Lung (tissue), 11 donors: ENCODE measurements at regions not wholly inside any gene's neighbourhood (a gene's known extent, or its start where the extent isn't known, plus 50 kb on each side); places are given as distances from the start of the nearest gene placed in this dataset.

Source experiments
- ATAC-seq: fragments of 200-7000 bp; cut with Tn5 transposase; one replicate; pipeline ENCODE4 v1.9.1; 2020; ENCODE audit warnings: moderate number of reproducible peaks; ENCODE audit not compliant: insufficient read depth, low FRiP score
- DNase-seq, 3 donors: peaks; one replicate each; pipeline ENCODE4 v3.0.0-alpha.2; 2013 to 2017
- H3K27ac ChIP-seq, 2 donors: one replicate each; pipeline ENCODE4 v1.5.1; 2013; ENCODE audit warnings: mild to moderate bottlenecking in 2 of 2, moderate library complexity in 2 of 2, control low read depth in 1 of 2, inconsistent platforms in 1 of 2, low read depth in 1 of 2, low read length in 1 of 2
- H3K27me3 ChIP-seq, 3 donors: one replicate each; pipeline ENCODE4 v1.5.1; 2013; ENCODE audit warnings: low read length in 2 of 3; ENCODE audit not compliant: control insufficient read depth in 3 of 3, insufficient read depth in 3 of 3
- H3K36me3 ChIP-seq, 4 donors: one replicate each; pipeline ENCODE4 v1.5.1; 2013; ENCODE audit warnings: low read length in 4 of 4, mild to moderate bottlenecking in 1 of 4, moderate library complexity in 1 of 4; ENCODE audit not compliant: control insufficient read depth in 4 of 4, insufficient read depth in 4 of 4
- H3K4me1 ChIP-seq, 5 donors: one replicate each; pipeline ENCODE4 v1.5.1; 2013; ENCODE audit warnings: low read length in 5 of 5, mild to moderate bottlenecking in 2 of 5, moderate library complexity in 1 of 5; ENCODE audit not compliant: control insufficient read depth in 5 of 5, insufficient read depth in 5 of 5
- H3K4me3 ChIP-seq: one replicate; pipeline ENCODE4 v1.5.1; 2013; ENCODE audit warnings: mild to moderate bottlenecking, control low read depth, moderate library complexity
- H3K9ac ChIP-seq, 2 donors: one replicate each; pipeline ENCODE4 v1.5.1; 2013; ENCODE audit warnings: low read length in 2 of 2, control low read depth in 1 of 2; ENCODE audit not compliant: insufficient read depth in 1 of 2
- H3K9me3 ChIP-seq, 4 donors: one replicate each; pipeline ENCODE4 v1.5.1; 2013; ENCODE audit warnings: low read length in 3 of 4, mild to moderate bottlenecking in 1 of 4, moderate library complexity in 1 of 4; ENCODE audit not compliant: control insufficient read depth in 4 of 4, insufficient read depth in 3 of 4
- CTCF ChIP-seq: IDR thresholded peaks from 2 replicates; pipeline ENCODE4 v1.5.1; 2012; ENCODE audit warnings: mild to moderate bottlenecking; ENCODE audit errors: control extremely low read depth, extremely low read depth
- WGBS, 2 donors: extraction: QIAGEN DNeasy Blood & Tissue Kit; methylation state at CpG; one replicate each; pipeline ENCODE4 v1.1.7; 2013; 5-methylcytosine and 5-hydroxymethylcytosine counted together
- donor health status: control.
- donor health status: control.
- donor health status: Bipolar disorder and iron deficiency.
- donor health status: healthy.
- donor health status: DM: yes; HTN: yes; CAD: no.

GRCh38 chr5:52638732-52639131, 149.0 kb upstream of the ITGA1 start:
- Histone ChIP-seq H3K4me3 (no peak overlapping the region), H3K27ac (no peak overlapping the region), H3K36me3 (no peaks in the 10 kb centered on the region), H3K9ac (no peak overlapping the region), H3K4me1 (no peaks in the 10 kb centered on the region), H3K9me3 (peaks cover 0 to 2% (median 0%) of the 10 kb centered on the region in 4 donors), H3K27me3 (no peaks in the 10 kb centered on the region)
- DNase-seq (no peak), ATAC-seq (no peak)
- no peak for TF ChIP-seq CTCF
- 30 to 53% methylated on average over 1 of the region's 1 CpG for WGBS, 2 donors

- Histone ChIP-seq H3K4me3 (no peak overlapping the region), H3K36me3 (no peaks in the 10 kb centered on the region), H3K9me3 (peaks cover 0 to 5% (median 0%) of the 10 kb centered on the region in 4 donors), H3K27me3 (no peaks in the 10 kb centered on the region), H3K9ac (no peak overlapping the region), H3K4me1 (no peaks in the 10 kb centered on the region), H3K27ac (no peak overlapping the region)
- no peak for DNase-seq
- WGBS, 2 donors, result 86 to 92% methylated on average over 2 of the region's 2 CpGs
- no peak for TF ChIP-seq CTCF
- ATAC-seq, result no peak
Observed at GRCh38 chr5:52648726-52649125, 139.0 kb upstream of the ITGA1 start.

- Histone ChIP-seq H3K4me1 (no peaks in the 10 kb centered on the region), H3K27me3 (peaks cover 0 to 3% (median 0%) of the 10 kb centered on the region in 3 donors), H3K4me3 (no peak overlapping the region), H3K9ac (no peak overlapping the region), H3K27ac (no peak overlapping the region), H3K9me3 (no peaks in the 10 kb centered on the region), H3K36me3 (no peaks in the 10 kb centered on the region)
- ATAC-seq (no peak), DNase-seq (no peak)
- no peak for TF ChIP-seq CTCF
- 60 to 83% methylated on average over 1 of the region's 1 CpG for WGBS, 2 donors
Observed at GRCh38 chr5:52655163-52655562, 132.6 kb upstream of the ITGA1 start.

- 50 to 52% methylated on average over 4 of the region's 4 CpGs for WGBS, 2 donors
- peaks cover 0 to 3% (median 0%) of the 10 kb centered on the region in 3 donors for H3K27me3 ChIP-seq
- peaks cover 0 to 3% (median 0%) of the 10 kb centered on the region in 5 donors for H3K4me1 ChIP-seq
- H3K4me3 ChIP-seq, result no peak overlapping the region
- TF ChIP-seq CTCF, result no peak
- no peak for DNase-seq
- no peak overlapping the region for H3K27ac ChIP-seq
- no peak for ATAC-seq
- no peak overlapping the region for H3K9ac ChIP-seq
- H3K36me3 ChIP-seq, result no peaks in the 10 kb centered on the region
- H3K9me3 ChIP-seq, result no peaks in the 10 kb centered on the region
Observed at GRCh38 chr5:52656569-52657246, 131.0 kb upstream of the ITGA1 start.
